Medulla oblongata (tissue), 1 donor: ENCODE measurements at regions not wholly inside any gene's neighbourhood (a gene's known extent, or its start where the extent isn't known, plus 50 kb on each side); places are given as distances from the start of the nearest gene placed in this dataset.

ENCODE experiments used
- DNase-seq: peaks from one replicate; pipeline ENCODE4 v3.0.0-alpha.2; 2015; ENCODE audit errors: extremely low spot score

DNA sequence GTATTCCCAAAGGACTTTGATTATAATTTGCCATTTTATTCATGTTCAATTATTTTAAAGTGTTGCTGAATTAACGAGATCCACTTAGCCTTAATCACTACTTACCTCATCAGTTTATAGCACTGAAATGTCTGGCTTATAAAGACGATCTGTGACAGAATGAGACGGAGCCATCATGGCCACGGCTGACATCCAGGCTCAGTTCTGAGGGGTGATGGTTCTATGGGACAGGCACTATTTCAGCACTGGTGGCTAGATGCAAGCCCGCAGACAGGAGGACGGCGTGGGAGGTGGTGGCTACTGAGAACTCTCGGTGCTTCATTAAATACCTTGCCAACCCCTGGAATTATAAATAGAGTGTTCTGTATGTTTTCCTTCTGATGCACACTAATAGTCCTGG, 1084.2 kb upstream of the TENM3 start:
- no peak for DNase-seq

- no peak for DNase-seq
Measured at GRCh38 chr4:181161669-181162068, 1081.5 kb upstream of the TENM3 start.

GRCh38 chr4:181162266-181162665, 1080.9 kb upstream of the TENM3 start:
- no peak for DNase-seq

DNA sequence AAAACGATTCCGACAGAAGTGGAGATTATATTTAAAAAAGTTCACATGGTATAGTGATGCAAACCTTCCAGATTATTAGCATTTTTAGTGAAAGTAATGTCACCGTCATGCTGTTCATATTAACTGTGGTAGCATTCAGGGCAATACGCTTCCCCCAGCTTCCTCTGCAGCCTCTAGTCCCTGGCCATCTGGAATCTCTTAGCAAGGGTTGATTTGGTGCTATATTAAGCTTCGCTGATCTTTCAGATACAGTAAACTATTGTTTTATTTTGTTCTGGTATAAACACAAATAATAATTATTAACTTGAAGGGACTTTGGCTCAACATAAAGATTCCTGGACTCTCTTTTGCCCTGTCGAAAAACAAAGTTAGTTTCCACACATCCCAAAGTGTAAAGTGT, 1080.5 kb upstream of the TENM3 start:
- no peak for DNase-seq

DNA sequence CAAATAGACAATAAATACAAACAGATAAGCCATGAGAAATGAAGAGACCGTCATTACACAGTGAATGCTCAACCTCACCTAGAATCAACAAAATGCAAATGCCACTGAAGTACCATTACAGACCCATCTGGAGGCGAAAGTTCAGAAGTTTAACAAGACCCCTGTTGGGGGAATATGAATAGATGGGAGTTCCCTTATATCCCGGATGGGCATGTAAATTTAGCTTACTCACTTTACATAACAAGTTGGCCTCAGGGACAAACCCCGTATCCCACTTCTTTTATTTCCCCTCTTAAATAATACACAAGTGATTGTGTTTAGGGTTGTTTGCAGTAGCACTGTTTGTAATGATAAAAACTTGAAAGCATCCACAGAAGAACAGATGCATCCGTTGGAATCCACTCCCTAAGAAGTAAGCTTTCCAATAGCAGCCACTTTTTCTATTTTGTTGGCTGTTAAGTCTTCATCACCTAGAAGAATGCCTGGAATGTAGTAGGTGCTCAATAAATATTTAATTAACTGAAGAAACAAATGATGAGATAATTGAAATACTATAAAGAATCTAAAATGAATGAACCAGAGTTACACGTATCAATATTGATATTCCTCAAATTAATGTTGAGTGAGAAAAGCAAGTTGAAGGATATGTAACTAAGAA, 1076.3 kb upstream of the TENM3 start:
- no peak for DNase-seq

GRCh38 chr4:181168011-181168805, 1075.0 kb upstream of the TENM3 start:
- DNase-seq, result no peak

DNA sequence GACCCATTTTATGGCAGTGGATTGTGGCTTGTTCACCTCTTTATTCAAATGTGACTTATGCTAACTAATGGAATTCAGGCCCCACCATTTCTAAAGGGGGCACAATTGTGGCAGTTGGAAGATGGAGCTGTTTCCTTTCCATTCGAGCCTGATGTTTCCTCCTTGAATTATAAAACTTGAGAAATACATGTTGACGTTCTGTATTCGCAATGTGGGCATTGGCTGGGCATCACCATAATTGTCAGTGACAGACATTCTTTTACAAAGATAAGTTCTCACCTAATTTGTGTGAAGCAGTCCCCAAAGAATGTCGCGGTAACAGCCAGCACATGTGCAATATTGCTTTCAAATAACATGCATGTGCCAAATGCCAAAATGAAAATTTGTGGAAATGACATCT, 1070.2 kb upstream of the TENM3 start:
- DNase-seq, result no peak

- no peak for DNase-seq
Measured at GRCh38 chr4:181176306-181176705, 1066.9 kb upstream of the TENM3 start.

- DNase-seq, result no peak
Measured at GRCh38 chr4:181181331-181181730, 1061.9 kb upstream of the TENM3 start.

DNA sequence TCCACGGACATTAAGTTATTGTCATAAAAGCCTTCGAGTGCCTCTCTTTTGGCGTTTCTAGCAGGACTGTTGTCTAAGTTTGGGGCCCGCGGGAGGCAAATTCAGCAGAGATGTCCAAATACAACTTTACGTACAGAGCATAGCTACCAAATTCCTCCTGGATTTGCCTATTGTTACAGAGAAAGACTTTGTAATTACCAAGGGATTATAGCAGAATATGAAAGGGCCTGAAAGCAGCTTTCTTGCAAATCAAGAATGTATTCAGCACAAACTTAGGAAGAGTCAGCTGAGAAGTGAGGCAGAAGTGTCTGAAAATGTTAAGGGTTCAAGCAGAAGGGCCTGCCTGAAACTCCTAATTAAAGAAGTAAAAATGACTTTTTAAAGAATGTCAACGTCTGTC, 1053.5 kb upstream of the TENM3 start:
- DNase-seq, result no peak

DNA sequence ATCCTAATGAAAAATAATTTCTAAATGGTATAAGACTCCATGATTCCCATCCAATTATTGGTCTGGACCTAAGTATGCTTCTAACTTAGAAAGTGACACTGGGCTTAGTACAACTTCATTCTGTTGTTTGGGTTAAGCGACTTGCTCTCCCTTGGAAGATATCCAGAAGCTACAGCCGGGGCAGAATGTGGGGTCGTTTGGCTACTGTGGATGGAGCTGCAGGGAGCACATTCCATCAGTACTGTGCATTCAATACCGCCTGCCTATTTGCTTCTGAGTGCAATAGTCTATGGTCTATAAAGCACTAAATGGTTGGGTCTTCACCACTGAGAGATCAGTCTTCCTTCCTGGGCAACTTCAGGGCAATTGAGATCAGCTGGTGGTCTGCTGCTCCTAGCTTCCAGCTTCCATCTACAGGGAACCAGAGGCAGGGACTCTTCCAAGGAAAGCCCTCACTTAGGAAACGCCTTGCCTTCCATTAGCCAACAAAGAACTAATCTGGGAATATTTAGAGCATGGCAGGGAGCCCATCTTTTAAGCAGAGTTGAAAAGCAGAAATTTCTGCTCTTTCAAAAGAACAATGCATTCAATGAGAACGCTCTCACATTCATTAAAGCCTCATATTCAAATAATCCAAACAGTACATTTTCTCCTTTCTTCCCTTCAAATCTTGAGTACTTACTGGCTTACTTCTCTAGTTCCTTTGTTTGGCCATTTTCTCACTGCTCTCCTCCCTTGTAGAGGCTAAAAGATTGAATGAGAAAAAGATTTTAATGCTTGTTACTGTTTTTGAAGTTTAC, 1049.9 kb upstream of the TENM3 start:
- no peak for DNase-seq

DNA sequence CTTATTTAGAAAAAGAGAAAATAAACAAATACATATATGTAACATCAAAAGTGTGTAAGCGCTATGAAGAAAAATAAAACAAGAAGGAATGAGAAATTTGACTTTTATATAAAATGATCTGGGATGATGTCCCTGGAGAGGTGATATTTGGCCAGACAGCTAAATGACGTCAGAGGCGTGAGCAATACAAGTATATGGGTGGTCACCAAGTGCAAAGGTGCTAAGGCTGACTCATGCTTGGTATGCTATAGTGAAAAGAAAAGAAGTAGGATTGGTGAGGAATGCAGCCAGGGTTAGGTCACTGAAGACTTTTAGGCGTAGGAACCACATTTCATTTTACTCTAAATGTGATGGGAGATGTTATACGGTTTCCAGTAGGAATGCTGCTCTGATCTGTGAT, 1049.1 kb upstream of the TENM3 start:
- DNase-seq, result no peak

GRCh38 chr4:181200076-181200475, 1043.1 kb upstream of the TENM3 start:
- DNase-seq, result no peak

DNA sequence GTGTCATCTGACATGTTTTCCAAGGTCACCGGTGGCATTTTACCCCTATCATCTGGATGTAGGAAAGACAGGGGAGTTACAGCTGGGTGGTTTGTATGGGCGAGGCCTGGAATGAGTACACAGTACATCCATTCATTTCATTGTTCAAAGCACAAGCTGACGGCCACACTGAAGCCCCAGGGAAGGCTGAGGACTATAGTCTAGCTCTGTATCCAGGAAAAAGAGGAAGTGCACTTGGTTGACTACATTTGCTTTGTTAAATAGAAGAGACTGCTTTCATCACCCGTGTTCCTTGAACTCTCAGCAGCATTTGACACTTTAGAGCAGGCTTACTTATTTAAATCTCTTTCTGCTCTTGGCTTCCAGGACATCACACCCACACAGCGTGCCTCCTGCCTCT, 1041.0 kb upstream of the TENM3 start:
- peak; percentile 26 for DNase-seq

GRCh38 chr4:181204109-181204508, 1039.1 kb upstream of the TENM3 start:
- DNase-seq, result no peak

- DNase-seq, result no peak
Measured at GRCh38 chr4:181213551-181213950, 1029.7 kb upstream of the TENM3 start.

GRCh38 chr4:181216501-181216900, 1026.7 kb upstream of the TENM3 start:
- DNase-seq, result no peak

DNA sequence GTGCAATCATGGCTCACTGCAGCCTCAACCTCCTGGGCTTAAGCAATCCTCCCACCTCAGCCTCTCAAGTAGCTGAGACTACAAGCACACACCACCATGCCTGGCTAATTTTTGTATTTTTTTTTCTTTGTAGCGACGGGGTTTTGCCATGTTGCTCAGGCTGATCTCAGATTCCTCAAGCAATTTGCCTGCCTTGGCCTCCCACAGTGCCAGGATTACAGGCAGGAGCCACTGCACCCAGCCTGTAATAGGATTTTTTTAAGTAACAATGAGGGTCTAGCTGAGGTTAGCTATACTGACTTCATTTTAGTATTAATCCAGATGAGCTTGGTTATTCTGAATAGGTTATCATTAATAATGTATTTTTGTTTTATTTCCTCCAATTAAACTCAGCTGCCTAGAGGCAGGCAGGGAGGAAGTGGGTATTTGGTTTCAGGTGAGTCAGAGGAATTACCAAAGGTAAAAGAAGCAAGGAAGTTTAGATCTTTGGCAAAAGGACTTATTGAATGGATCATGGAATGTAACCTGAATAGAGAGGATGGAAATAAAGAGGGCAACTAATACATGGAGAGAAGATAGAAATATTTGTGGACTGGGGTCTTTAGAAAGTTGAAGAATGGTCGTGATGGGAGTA, 1023.3 kb upstream of the TENM3 start:
- DNase-seq, result no peak

GRCh38 chr4:181224852-181225251, 1018.4 kb upstream of the TENM3 start:
- no peak for DNase-seq

DNA sequence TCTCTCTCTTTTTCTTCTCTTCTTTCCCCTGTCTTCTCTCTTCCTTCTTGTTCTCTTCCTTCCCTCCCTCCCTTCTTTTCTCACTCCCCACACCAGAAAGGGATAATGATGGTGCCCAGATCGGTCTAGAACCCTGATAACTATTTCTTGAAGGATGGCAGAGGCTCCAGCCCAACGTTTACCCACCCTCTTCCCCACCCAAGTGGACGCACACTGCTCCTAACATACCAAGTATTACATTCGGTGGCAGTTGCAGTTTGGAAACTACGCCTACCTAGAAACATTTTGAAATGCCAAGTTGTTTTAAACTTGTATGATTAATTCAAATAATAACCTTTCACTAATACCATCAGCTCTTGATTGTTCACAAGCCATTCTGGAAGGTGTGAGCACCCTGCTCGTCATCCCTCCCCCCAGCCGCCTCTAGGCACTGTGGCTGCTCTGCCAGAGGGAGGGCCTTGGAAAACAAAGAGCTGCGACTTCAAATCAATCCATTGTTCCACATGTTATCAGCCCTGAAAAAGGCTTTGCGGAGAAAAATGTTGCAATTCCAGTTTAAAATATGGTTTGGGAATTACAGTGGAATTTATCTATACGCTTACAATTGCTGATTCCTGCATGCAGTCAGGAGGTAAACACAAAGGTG, 1017.5 kb upstream of the TENM3 start:
- DNase-seq, result no peak

DNA sequence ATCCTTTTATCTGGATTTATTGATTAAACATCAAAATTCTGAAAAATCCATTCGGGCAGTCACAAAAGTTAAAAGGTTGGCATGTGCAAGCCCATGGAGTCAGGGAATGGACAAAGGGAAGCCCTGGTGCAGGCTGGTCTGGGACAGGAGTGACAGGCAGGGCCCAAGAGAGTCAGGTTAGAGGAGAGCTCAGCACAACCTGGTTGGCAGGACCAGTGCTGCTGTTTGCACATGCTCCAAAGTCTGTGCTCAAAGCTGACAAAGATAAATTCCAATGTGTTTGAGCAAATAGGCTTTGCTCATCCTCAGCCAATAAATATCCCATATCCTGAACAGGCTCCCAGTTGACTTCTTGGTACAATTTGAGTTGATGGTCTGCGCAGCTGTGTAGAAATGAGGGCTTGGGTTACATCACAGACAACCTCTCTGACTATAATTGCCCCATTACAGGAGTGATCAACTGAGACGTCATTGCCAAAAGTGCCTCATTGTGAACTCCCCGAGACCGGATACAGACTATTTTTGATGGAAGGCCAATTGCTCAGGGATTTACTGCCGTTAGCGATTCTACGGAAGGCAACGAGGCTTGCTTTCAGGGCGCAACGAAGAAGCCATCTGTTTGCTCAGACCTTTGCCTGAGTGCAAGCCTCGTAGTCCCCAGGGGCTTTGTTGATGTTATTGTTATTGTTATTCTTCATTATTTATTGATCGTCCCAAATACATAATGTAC, 1008.1 kb upstream of the TENM3 start:
- no peak for DNase-seq
